DMS 273 treated with DMSO at 0.1 percent for 48 hours (cell line): ENCODE measurements at regions not wholly inside any gene's neighbourhood (a gene's known extent, or its start where the extent isn't known, plus 50 kb on each side); places are given as distances from the start of the nearest gene placed in this dataset.

Experiments
- DNase-seq: peaks from one replicate; lab custom pipeline; 2025; lab: John Stamatoyannopoulos, UW

DNA sequence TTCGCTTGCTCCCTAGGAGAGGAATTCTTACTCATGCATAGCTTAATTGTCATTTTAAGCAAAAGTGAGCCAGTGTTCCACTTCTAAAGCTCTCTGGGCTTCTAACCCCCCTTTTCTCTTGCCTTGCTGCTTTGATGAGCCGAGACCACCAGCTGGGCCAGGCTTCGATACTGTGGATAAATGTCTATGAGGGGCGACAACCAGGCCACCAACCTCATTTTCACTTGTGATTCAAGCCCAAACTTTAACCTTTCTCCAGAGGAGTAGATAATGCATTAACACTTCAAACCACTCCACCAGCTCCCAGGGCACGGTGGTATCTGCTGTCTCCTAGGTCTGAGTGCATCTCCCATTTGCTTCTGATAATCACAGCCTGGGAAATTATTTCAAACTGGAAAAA is 205.6 kb downstream of the PSAT1 start:
- DNase-seq: no peak

DNA sequence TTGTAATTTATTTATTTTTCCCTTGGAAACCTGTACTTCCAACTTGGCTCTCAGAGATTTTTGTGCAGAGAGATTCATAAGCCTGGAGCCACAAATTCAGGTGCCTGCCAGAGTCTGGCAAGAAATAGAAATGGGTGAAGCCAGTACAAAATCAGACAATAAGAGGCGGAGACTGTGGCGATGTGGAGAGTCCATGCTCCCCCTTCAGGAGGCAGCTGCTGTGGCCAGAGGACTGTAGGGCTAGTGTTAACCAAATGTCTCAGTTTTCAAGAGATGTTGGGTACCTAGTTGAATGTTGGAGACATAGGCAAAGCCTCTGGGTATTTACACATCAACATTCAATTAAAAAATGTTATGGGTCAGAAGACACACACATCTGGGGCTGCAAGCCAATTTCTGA is 208.6 kb downstream of the PSAT1 start:
- DNase-seq: no peak

DNA sequence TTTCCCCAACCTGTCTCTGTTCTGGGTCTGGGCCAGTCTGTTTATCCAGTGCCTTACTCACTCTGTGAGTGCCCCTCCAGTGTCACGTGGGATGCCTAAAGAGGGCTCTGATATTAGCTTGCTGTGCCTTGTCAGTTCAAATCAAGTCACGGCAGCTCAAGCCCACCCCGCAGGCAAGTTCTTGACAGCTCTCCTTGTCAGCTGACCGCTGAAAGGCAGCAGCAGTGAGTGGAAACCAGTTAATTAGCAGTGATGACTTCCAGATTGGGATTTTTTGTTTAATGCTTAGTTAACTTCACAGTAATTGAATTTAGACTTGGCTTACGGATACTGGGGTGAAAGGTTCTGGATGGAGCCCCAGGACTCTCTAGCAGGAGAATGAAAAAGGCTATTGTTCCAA is 210.1 kb downstream of the PSAT1 start:
- DNase-seq: no peak

DNA sequence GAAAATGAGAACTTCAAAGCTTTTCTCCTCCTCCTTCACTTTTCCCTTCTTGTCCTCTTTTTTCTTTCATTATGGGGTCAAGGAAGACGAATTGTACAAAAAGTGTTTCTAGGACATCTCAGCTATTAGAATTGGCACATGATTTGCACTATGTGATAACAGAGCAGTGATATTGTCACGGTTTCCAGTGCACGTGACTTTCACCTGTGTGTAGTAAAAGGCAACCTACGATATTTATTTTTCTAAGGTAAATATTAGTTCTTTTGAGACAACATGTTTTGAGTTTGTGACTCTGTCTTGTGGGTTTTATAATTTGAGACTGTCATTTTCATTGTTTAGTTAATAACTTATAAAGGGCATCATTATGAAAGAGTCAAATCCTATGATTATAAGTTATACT is 213.1 kb downstream of the PSAT1 start:
- DNase-seq: no peak

DNA sequence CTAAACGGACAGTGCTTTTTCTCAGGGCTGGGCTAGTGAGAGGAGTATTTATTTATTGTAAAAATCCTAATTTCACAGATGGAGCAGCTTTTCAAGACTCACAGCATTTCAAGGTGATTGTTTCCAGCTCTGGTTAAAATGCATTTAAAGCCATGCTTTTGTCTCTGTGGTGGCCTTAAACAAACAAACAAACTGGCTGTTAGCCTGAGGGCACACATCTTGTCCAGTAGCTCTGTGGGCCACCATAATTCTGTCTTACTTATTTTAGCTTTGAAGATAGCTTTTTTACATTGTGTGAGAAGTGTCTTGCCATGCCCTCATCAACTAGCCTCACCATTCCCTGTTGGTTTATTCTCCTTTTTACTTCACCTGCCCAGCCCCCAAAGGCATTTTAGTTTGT is 218.2 kb downstream of the PSAT1 start:
- no peak for DNase-seq

DNA sequence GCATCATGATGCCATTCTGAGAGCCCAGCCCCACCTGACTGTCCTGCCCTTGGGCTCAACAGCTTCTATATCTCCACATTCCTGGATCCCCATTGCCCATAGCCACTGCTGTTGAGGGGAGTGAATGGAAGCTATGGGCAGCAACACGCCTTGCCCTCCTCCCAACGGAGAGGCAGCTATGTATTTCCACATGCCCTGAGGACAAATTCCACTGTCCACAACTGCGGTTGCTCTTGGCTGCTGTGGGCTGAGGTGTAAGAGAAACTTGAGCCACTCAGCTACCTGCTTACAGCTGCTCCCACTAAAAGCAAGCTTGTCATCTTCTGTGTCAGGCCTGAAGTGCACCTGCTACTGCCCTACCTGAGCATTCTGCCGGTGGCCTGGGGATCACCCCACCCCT is 222.9 kb downstream of the PSAT1 start:
- no peak for DNase-seq

DNA sequence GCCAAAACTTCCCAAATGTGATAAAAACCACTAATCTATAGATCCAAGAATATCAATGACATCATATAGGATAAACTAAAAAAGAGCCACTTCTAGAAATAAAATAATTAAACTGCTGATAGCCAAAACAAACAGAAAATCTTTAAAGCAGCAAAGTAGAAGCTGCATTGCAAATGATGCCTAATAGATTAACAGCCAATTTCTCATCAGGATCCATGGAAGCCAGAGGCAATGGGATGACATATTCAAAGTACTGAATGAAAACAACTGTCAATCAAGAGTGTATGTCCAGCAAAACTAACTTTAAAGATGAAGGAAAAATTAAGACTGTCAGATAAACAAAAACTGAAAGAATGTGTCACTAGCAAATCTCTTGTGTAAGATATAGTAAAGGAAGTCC is 224.8 kb downstream of the PSAT1 start:
- no peak for DNase-seq

DNA sequence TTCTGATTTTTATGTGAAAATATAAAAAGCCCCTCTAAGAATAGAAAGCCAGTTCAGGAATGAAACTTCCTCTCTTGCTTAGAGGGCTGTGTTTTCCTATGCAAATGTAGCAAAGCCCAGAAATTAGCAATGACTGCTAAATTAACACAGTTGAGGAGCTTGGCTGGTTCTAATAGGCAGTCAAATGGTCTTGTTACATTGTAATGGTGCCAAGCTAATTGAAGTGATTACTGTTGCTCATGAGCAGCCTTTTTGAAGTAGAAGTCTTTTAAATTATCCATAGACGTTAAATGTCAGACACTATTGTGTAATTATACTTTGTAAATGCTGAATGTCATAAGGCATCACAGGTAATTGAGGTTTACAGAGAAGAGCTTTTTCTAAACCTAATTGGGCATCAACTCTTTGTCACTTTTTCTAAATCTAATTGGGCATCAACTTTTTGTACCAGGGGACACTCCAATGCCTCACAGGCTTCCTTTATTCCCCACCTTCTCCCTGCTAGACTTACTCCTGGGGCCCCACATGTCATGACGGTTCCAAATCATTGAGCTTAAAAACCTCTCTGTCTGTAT is 229.1 kb downstream of the PSAT1 start:
- no peak for DNase-seq

DNA sequence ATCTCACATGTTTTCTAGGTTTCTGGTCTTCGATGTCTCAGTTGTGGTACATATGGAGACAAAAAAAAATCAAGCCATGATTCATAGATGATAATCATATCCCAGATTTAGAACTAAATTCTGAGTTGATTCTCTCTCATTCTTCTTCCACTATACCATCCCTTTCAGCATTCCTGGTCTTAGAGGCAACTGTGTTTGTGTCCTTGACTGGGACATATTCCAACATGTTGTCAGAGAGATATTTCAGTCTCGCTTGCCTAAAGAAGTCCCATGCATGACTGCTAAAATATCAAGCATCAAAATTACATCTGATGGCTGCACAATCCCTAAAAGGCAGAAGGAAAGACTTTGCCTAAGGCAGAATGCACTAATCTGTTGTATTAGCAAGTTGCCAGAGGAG is 236.6 kb downstream of the PSAT1 start:
- no peak for DNase-seq

DNA sequence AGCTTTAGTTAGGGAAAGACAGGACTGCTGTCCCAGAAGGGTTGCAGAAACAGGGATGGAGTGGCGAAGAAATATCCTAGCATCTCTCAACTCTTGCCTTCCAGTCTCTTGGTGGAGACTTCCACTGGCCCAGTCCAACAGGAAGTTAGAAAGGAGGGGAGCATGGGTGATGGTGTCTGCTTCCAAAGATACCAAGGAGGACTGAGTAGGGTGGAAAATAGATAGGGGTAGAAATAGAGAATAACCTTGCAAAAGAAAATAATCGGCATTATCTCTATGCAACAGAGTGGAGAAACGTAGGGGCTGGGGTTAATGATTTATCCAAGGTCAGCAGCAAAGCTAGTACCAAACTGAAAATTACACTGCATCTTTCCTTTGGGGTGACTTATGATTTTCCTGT is 242.3 kb downstream of the PSAT1 start:
- DNase-seq: no peak

DNA sequence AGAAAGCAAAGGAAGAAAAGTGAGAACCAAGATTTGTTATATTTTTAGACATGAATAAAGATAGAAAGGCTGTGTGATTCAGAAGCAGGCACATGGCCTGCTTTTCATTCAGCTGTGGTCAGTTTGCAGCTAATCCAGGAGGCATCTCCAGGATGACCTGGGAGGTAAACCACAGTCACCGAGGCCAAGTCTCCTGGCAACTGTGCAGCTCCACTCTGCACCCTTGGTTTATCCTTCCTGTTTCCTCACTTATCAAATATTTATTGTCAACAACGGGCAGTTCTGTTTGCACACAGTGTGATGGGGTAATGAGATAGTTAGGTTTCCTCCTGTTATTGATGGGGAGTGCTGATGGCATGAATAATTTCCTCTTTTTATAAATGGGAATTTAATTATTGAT is 243.0 kb downstream of the PSAT1 start:
- DNase-seq: no peak

DNA sequence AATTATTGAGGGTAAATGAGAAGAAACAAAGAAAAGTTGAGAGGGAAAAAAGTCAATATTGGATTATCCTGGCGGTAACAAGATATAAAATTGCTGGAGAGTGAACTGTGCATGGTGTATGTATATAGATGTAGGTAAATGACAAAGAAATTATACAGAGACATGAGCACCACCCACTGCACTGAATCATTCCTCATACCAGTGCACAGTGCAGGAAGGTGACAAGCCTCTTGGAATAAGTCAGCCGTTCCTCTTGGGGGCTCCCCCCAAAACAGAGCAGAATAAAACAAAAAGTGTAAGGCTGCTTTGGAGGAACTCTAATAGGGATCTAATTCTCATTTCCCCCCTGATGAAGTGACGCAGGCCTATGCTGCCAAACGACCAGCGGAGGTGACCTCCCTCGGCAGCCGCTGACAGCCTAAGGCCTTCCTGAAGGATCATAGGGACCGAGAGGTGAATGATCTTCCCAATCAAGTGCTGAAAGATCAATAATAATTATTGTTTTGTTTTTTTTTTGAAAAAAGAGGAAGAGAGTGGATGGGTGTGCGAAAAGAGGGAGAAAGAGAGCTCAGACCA is 245.0 kb downstream of the PSAT1 start:
- no peak for DNase-seq

DNA sequence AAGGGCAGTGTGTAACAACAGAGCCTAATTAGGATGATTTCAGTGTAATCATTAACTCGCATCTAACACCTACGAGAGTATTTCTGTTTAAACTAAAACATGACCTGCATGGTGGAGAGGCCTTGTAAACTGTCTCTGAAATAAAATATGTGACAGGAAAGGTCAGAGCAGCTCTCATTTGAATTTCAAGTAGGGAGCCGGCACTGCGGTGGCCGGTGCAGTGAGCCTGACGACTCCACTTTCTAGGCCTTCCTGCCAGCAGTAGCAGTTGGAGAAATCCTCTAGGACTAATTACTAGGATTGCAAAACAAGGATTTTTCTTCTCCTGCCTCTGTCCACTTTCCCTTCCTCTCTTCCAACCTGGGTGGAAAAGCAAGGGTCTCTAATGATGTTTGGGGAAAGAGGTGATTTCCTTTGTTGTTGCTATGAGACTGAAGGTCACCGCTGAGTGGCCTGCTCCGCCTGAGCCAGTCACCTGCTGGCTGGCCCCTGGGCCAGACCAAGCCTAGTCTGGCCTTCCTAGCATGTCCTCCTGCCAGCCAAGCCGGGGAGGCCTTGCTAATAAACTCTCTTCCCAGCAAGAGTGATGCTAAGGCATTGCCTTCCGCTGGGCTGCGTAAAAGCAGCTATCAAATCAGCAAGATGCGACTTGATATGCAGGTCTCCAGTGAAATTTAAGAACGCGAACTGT is 245.7 kb downstream of the PSAT1 start:
- no peak for DNase-seq

DNA sequence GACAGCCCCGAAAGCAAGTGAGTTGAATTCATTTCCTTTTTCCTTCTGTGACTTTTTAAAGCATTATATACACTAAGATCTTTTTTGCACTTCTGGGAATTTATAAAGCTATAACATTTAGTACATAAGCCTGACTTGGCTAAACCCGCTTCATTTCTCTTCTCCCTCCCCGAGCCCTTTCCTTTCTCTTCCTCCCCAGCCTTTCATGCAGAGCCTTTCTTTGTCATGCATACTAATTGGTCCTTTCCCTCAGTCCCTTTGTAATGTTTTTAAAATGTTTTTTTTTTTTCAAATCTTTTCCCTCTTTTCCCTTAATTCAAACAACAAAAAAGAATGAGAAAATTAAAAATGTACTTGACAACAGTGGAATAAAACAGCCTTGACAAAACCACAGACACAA is 246.4 kb downstream of the PSAT1 start:
- no peak for DNase-seq

DNA sequence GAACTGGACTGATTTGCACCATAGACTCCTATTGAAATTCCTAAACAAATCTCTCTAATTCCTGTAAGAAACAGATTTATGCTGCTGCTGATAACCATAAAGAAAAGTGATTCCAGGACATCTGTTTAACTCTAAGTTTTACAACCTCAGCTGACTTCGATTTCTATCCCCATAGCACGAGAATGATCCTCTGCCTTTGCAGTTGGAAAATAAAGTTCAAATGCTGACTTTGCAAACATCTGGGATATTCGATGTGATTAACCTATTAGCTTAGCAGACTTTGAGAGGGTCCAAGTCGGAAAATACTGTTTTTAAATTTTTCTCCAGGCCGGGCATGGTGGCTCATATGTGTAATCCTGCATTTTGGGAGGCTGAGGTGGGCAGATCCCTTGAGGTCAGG is 247.3 kb downstream of the PSAT1 start:
- DNase-seq: no peak

DNA sequence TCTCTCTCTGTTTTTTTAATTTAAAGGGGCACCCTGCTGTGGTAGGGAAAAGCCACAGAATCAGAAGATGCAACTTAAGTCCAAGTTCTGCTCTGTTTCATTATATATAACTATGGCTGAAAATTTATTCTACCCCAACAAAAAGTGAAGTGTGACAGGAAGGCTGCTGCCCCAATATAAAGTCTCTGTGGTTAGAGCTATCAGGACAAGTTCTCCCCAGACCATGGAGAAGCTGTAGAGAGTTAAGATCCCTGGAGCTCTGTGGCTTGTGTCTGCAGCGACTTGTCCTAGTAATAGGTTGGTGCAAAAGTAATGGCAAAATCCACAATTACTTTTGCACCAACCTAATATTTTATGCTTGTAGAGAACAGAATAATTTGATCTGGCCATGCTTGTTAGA is 250.9 kb downstream of the PSAT1 start:
- no peak for DNase-seq

DNA sequence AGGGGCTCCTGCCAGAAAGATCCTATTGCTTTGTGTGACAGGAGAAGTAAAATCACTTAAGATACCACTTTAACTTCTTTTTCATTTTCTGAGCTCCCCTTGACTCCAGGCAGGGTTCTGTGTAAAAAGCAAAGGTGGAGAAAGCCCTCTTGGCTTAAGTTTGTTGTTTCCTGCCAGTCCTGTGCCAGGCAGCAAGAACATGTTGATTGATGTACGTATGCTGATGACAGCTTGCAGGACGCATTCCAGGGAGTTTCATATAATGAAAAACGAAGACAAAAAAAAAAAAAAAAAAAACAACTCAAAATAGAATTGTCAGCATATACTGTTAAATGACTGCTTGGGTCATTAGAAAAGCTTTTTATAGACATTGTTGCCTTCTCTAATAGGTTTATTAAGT is 251.7 kb downstream of the PSAT1 start:
- DNase-seq: no peak

DNA sequence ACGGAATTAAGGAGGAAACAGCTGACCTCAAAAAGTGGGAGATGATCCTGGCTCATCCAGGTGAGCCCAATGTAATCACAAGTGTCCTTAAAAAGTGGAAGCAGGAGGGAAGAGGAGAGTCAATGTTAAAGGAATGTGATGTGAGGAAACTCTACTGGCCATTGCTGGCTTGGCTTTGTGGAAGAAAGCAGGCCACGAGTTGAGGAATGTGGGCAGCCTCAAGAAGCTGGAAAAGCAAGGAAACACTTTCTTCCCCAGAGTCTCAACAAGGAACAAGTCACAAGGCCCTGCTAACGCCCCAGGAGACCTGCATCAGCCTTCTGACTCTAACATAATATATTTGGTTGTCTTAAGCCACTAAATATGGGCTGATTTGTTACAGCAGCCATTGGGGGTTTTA is 252.8 kb downstream of the PSAT1 start:
- DNase-seq: no peak

DNA sequence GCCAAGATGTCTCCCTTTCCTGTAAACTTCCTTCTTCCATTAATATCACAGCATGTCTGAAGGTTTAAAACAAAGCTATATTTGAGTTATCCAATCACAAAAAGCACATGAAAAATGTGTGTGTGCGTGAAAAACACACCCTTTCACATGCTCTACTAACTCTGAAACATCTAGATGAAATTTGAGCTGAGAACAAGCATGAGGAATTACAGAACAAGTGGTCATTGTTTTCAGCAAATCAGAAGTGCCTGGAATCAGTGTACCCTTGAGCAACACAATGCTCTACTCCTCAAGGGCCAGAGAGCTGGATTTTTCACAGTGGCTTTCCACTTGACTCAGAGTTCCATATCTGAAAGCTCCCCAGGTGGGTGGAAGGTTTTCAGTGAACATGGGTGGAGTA is 255.9 kb downstream of the PSAT1 start:
- no peak for DNase-seq

DNA sequence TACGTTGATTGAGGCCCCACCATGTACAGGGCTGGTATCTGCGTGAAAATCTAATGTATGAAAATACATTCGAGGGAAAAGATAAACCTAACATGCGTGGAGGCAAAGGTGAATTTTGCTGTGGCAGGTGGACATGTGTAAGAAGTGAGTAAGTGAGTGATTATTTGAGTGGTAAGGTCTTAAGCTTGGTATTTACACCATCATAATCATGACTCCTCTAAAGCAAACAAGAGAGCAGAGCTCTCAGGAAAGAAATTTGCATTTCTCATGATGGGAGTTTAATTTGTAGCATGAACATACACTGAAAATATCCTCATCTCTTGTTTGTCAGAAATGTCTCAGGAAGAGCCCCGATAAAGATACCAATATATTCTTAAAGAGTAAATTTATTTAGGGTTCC is 260.6 kb downstream of the PSAT1 start:
- DNase-seq: no peak

DNA sequence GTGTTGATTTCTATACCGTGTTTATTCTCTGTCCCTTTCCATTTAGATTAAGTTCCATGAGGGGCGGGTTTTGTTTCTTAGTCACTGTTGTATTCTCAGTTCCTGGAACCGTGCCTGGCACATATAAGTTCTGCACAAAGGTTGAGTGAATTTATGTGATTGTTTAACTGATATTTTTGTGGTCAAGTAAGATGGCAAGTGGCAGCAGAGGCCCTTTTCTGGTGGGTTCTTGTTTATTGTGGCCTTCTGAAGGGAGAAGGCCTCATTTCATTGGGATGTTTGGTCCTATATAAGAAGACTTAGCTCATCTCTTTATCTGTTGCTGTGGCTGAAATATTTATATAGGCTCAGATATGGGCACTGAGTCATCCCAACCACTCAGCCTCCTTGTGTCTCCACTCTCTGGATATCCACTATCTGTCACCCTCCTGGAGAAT is 262.5 kb downstream of the PSAT1 start:
- DNase-seq: no peak

DNA sequence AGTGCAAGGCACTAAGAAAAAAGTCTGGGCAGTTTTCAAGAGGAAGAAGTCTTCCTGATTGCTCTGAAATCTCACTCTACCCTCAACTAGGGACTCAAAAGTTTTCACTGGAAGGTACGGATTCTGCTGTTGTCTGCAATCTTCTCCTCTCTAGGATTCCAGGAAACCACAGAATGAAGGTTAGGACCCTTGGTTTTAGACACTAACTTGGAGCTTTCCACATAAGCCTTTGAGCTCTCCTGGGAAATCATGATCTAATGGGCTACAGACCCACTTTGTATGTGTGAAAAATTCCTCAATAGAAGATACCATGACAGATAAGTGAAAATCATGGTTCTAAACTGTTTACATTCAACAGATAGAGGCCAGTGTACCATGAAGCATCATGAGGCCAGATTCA is 265.1 kb downstream of the PSAT1 start:
- DNase-seq: no peak

DNA sequence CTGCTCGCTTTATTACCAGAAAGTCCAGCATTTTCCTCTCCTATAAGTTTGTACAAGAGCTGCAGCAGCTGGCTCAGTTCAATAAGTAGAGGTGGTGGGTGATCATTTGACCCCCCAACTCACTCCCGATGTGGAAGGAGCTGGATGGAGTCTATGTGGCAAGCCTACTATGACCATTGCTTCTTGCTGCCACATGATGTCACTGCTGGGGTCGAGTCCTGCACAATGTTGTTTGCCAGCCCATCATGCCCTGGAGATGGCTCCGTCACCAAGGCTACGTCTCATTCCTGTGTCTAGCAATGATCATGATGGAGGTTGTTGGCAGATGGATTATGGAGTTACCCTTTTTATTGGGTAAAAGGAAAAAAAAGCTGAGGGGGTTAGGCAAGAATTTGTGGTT is 266.3 kb downstream of the PSAT1 start:
- DNase-seq: no peak

DNA sequence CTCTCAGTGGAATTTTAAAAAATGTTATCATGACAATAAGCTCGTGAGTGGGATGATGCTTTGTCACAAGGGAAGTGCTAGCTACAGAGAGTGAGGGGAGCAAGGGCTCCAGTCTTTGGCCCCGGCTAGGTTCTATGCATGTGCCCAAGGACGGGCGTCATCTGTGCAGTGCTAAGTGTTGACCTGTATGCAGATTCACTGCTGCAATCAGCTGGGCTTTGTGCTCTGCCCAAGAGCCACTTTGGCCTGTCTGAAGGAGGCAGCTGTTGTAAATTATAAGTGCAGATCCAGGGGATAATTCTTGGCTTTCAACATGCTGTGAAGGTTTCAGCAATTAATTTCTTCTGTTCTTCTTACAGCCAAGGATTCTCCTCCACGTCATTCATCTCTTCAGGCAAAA is 268.6 kb downstream of the PSAT1 start:
- DNase-seq: no peak
